Endothelial cell of umbilical vein (primary cell): ENCODE measurements at regions not wholly inside any gene's neighbourhood (a gene's known extent, or its start where the extent isn't known, plus 50 kb on each side); places are given as distances from the start of the nearest gene placed in this dataset.

Experiments used
- BruUV-seq: library from RNA; stranded (reverse); fragments of 400-500 nt; replicated peaks from 2 replicates; lab custom pipeline; 2021; lab: Mats Ljungman, UMichigan
- CTCF ChIA-PET: fragments of 300-600, 350-600 bp; sonication (Branson Sonifier 250); formaldehyde crosslinking; loops from one replicate; lab custom pipeline; 2021; ENCODE audit warnings: antibody characterized with exemption, inconsistent platforms; lab: Charles Lee
- POLR2A ChIA-PET: fragments of 300-600, 350-600 bp; sonication (Branson Sonifier 250); formaldehyde crosslinking; loops from one replicate; lab custom pipeline; 2021; ENCODE audit warnings: antibody characterized with exemption, inconsistent platforms; lab: Charles Lee
- DNase-seq: peaks from one replicate; pipeline ENCODE4 v3.0.0-alpha.2; 2011; ENCODE audit warnings: low read depth, low spot score
- FAIRE-seq: peaks from 2 replicates; lab custom pipeline; 2011; peaks lifted over from hg19 to GRCh38; lab: Jason Lieb, UNC
- H2AFZ ChIP-seq: 2 replicates; pipeline ENCODE4 v1.6.0; 2012; ENCODE audit warnings: low read depth, low read length, control low read depth, inconsistent platforms
- H3K27ac ChIP-seq: 2 replicates; pipeline ENCODE4 v1.5.1; 2011; ENCODE audit warnings: low read depth, mild to moderate bottlenecking, control low read depth, low read length, moderate library complexity; ENCODE audit not compliant: insufficient read depth
- H3K27me3 ChIP-seq, 2 experiments: 2 replicates each; pipeline versions ENCODE4 v1.6.0 to v1.6.1; 2011; ENCODE audit warnings: low read length in 2 of 2, mixed read lengths in 1 of 2; ENCODE audit not compliant: control insufficient read depth in 2 of 2, insufficient read depth in 2 of 2
- H3K36me3 ChIP-seq, 2 experiments: 2 replicates in 1 of 2; 3 replicates in 1 of 2; pipeline ENCODE4 v1.5.1; 2011; ENCODE audit warnings: low read length in 2 of 2, mild to moderate bottlenecking in 1 of 2, moderate library complexity in 1 of 2; ENCODE audit not compliant: control insufficient read depth in 2 of 2, insufficient read depth in 2 of 2; ENCODE audit errors: extremely low read depth in 1 of 2
- H3K4me1 ChIP-seq: 3 replicates; pipeline ENCODE4 v1.5.1; 2011; ENCODE audit warnings: mild to moderate bottlenecking, low read length; ENCODE audit not compliant: control insufficient read depth, insufficient read depth; ENCODE audit errors: extremely low read depth
- H3K4me2 ChIP-seq: 2 replicates; pipeline ENCODE4 v1.6.1; 2011; ENCODE audit warnings: low read length, control low read depth, mixed read lengths; ENCODE audit not compliant: insufficient read depth
- H3K4me3 ChIP-seq, 3 experiments: fragments of 200-600 bp in 1 of 3; sonication (generic), shearing (Covaris generic) in 1 of 3; replicated peaks in 1 of 3; 2 replicates each; pipeline ENCODE4 v1.5.1; 2011 to 2016; ENCODE audit warnings: control low read depth in 3 of 3, low read length in 3 of 3, mild to moderate bottlenecking in 2 of 3, inconsistent platforms in 1 of 3, low read depth in 1 of 3, moderate library complexity in 1 of 3; ENCODE audit not compliant: insufficient read depth in 1 of 3
- H3K79me2 ChIP-seq: 2 replicates; pipeline ENCODE4 v1.6.0; 2012; ENCODE audit warnings: low read length, inconsistent platforms; ENCODE audit not compliant: control insufficient read depth, insufficient read depth
- H3K9ac ChIP-seq: replicated peaks from 2 replicates; pipeline ENCODE3; 2011; ENCODE audit warnings: low read length, control low read depth; ENCODE audit not compliant: insufficient read depth; ENCODE audit errors: extremely low read depth
- H3K9me1 ChIP-seq: replicated peaks from 3 replicates; pipeline ENCODE4 v1.6.0; 2011; ENCODE audit warnings: mild to moderate bottlenecking, low read length; ENCODE audit not compliant: control insufficient read depth, insufficient read depth; ENCODE audit errors: extremely low read depth
- H3K9me3 ChIP-seq: replicated peaks from 2 replicates; pipeline ENCODE4 v1.5.1; 2012; ENCODE audit warnings: low read length, inconsistent platforms; ENCODE audit not compliant: control insufficient read depth, insufficient read depth
- H4K20me1 ChIP-seq: replicated peaks from 2 replicates; pipeline ENCODE3; 2011; ENCODE audit warnings: mild to moderate bottlenecking, low read length; ENCODE audit not compliant: control insufficient read depth, insufficient read depth; ENCODE audit errors: extremely low read depth
- EZH2 ChIP-seq: IDR thresholded peaks from 2 replicates; pipeline ENCODE4 v1.6.1; 2012; ENCODE audit warnings: borderline replicate concordance, low read depth, mild to moderate bottlenecking, moderate library complexity, low read length, inconsistent platforms; ENCODE audit not compliant: severe bottlenecking
- FOS ChIP-seq: IDR thresholded peaks from 2 replicates; pipeline ENCODE4 v1.6.1; 2011; ENCODE audit warnings: mild to moderate bottlenecking, low read length, moderate library complexity, borderline replicate concordance; ENCODE audit not compliant: insufficient read depth
- GATA2 ChIP-seq: IDR thresholded peaks from 2 replicates; pipeline ENCODE4 v1.7.0; 2011; ENCODE audit warnings: low read depth, mild to moderate bottlenecking, moderate library complexity, mixed read lengths, low read length; ENCODE audit not compliant: insufficient read length, insufficient read depth
- JUN ChIP-seq: IDR thresholded peaks from 2 replicates; pipeline ENCODE4 v1.6.1; 2011; ENCODE audit warnings: borderline replicate concordance, low read depth; ENCODE audit not compliant: insufficient read length, insufficient read depth
- MYC ChIP-seq: IDR thresholded peaks from one replicate; pipeline ENCODE4 v1.6.1; 2011; ENCODE audit warnings: mild to moderate bottlenecking, low read depth, low read length
- POLR2A ChIP-seq: IDR thresholded peaks from 2 replicates; pipeline ENCODE4 v1.6.1; 2012; ENCODE audit warnings: low read depth, mild to moderate bottlenecking, control low read depth, low read length
- POLR2AphosphoS5 ChIP-seq: IDR thresholded peaks from 2 replicates; pipeline ENCODE4 v1.6.1; 2012; ENCODE audit warnings: low read depth, mild to moderate bottlenecking, control low read depth, low read length, moderate library complexity; ENCODE audit not compliant: insufficient read depth
- dilution Hi-C: fragments of 300-500 bp; cut with MboI; formaldehyde crosslinking; loops from one replicate; pipeline ENCODE4 v1.15.0; 2019; ENCODE audit warnings: low sequenced_read_pairs; ENCODE audit not compliant: extremely low pct_ligation_motif_present
- intact Hi-C: fragments of 100-400 bp; cut with micrococcal nuclease; formaldehyde crosslinking; loops from one replicate; pipeline ENCODE4 v1.10.0; 2022
- TF ChIP-seq, protein P1 (sequence below): IDR thresholded peaks from 2 replicates; pipeline ENCODE4 v1.6.1; 2011; ENCODE audit not compliant: insufficient read depth, insufficient read length
- TF ChIP-seq, protein P2 (sequence below), 2 donors: IDR thresholded peaks; 1 replicate in 1 of 2; 2 replicates in 1 of 2; pipeline ENCODE4 v1.5.1; 2011; ENCODE audit warnings: low read length in 2 of 2, mild to moderate bottlenecking in 2 of 2, moderate library complexity in 2 of 2, control low read depth in 1 of 2, inconsistent platforms in 1 of 2, low read depth in 1 of 2; ENCODE audit not compliant: insufficient read depth in 1 of 2; ENCODE audit errors: extremely low read depth in 1 of 2

DNA sequence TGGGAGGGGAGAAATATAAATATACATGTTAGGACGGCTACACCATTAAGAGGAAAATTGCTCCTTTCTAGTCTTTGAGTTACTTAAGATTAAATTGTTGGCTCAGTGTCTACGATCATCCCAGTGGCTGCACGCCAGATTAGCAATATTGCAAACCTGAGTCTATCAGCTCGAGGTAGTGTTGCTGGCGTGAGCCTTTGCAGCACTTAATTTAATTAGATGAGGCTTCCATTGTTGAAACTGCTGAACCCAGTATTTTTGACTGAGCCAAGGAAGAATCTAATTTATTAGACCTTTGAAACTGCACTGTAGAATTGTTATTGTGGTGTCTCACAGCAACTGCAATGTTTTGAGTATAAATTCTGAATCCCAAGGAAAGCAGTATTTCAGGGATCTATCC, 782.4 kb upstream of the ROBO1 start:
- no peaks in the 10 kb centered on the region for H3K79me2 ChIP-seq
- no peaks in the 10 kb centered on the region for H3K27me3 ChIP-seq
- H3K36me3 ChIP-seq: no peaks in the 10 kb centered on the region
- DNase-seq (no peak), FAIRE-seq (no peak)
- TF ChIP-seq MYC (no peak), POLR2AphosphoS5 (no peak), POLR2A (no peak), GATA2 (no peak), EZH2 (no peak), JUN (no peak)
- TF ChIP-seq, protein P1, sequence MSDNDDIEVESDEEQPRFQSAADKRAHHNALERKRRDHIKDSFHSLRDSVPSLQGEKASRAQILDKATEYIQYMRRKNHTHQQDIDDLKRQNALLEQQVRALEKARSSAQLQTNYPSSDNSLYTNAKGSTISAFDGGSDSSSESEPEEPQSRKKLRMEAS: no peak
- no peak overlapping the region for H2AFZ ChIP-seq
- POLR2A ChIA-PET: no interaction called here
- H3K27ac ChIP-seq: no peak overlapping the region
- intact Hi-C loops (no loop called here), dilution Hi-C loops (no loop called here)
- no peaks in the 10 kb centered on the region for H3K9me3 ChIP-seq
- no peak overlapping the region for H3K9ac ChIP-seq
- no peaks in the 10 kb centered on the region for H3K4me1 ChIP-seq
- H3K4me3 ChIP-seq: no peak overlapping the region
- no peaks in the 10 kb centered on the region for H4K20me1 ChIP-seq
- H3K4me2 ChIP-seq: no peak overlapping the region
- CTCF ChIA-PET: interaction anchor here (1.0 kb wide), 1 partner anchor 23 kb away, joined by 3 read pairs; no protein-coding TSS in a partner anchor
- no TSS peak for BruUV-seq
- H3K9me1 ChIP-seq: no peaks in the 10 kb centered on the region

DNA sequence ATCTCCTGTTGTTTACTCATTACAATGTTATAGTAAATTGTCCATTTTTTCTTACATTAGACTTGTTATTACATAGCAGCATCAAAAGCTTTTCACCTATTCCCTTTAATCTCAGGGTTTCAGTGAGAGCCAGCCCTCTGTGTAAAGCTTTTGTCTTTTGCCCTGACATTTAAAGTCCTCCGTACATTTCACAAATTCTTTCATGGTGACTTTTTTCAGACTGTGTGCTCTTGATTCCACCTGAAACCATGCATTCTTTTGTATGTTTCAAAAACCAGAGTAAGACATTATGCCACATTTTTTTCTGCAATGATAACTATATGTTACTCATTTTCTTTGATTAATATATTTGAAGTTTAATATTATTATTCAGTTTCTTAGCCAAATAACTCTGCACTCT, 781.4 kb upstream of the ROBO1 start:
- no TSS peak for BruUV-seq
- no peak for FAIRE-seq

More for the DNA sequence above, 781.4 kb upstream of the ROBO1 start:
- ChIA-PET POLR2A (no interaction called here), CTCF (no interaction called here)
- dilution Hi-C loops (no loop called here), intact Hi-C loops (no loop called here)
- no peaks in the 10 kb centered on the region for H3K27me3 ChIP-seq
- H2AFZ ChIP-seq: no peak overlapping the region
- H3K9ac ChIP-seq: no peak overlapping the region
- no peaks in the 10 kb centered on the region for H4K20me1 ChIP-seq
- DNase-seq: no peak
- no peaks in the 10 kb centered on the region for H3K36me3 ChIP-seq
- H3K4me2 ChIP-seq: no peak overlapping the region
- H3K9me3 ChIP-seq: no peaks in the 10 kb centered on the region
- H3K27ac ChIP-seq: no peak overlapping the region
- H3K4me1 ChIP-seq: no peaks in the 10 kb centered on the region
- TF ChIP-seq, protein P2, sequence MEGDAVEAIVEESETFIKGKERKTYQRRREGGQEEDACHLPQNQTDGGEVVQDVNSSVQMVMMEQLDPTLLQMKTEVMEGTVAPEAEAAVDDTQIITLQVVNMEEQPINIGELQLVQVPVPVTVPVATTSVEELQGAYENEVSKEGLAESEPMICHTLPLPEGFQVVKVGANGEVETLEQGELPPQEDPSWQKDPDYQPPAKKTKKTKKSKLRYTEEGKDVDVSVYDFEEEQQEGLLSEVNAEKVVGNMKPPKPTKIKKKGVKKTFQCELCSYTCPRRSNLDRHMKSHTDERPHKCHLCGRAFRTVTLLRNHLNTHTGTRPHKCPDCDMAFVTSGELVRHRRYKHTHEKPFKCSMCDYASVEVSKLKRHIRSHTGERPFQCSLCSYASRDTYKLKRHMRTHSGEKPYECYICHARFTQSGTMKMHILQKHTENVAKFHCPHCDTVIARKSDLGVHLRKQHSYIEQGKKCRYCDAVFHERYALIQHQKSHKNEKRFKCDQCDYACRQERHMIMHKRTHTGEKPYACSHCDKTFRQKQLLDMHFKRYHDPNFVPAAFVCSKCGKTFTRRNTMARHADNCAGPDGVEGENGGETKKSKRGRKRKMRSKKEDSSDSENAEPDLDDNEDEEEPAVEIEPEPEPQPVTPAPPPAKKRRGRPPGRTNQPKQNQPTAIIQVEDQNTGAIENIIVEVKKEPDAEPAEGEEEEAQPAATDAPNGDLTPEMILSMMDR (IDR thresholded peaks at IDR 0.05; ENCODE audit: extremely low read depth in 1 of 2, insufficient read depth in 1 of 2, low read depth in 1 of 2, low read length in 2 of 2): no peak
- no peak for TF ChIP-seq GATA2
- TF ChIP-seq POLR2A: no peak
- TF ChIP-seq POLR2AphosphoS5: no peak
- TF ChIP-seq EZH2: no peak
- TF ChIP-seq FOS: no peak
- TF ChIP-seq JUN: no peak
- no peak for TF ChIP-seq MYC
- TF ChIP-seq, protein P1: no peak
- no peak overlapping the region for H3K4me3 ChIP-seq
- no peaks in the 10 kb centered on the region for H3K9me1 ChIP-seq
- H3K79me2 ChIP-seq: no peaks in the 10 kb centered on the region
